ENCODE measurements at regions not wholly inside any gene's neighbourhood (a gene's known extent, or its start where the extent isn't known, plus 50 kb on each side); places are given as distances from the start of the nearest gene placed in this dataset.

- peaks cover 6% of the 10 kb centered on the region for H3K4me1 ChIP-seq (ENCODE audit: low read length)
- no peaks in the 10 kb centered on the region for H3K9me3 ChIP-seq (ENCODE audit: low read length)
- no peak overlapping the region for H3K27ac ChIP-seq (ENCODE audit: low read length)
- no peaks in the 10 kb centered on the region for H3K79me2 ChIP-seq (ENCODE audit: low read length)
- no peak for DNase-seq
- no peak overlapping the region for H3K4me3 ChIP-seq (ENCODE audit: low read length)
- H2AFZ ChIP-seq (ENCODE audit: low read length), result no peak overlapping the region
- H3K9me2 ChIP-seq (replicated peaks; ENCODE audit: insufficient read depth, low read length), result no peaks in the 10 kb centered on the region
- H3K36me3 ChIP-seq (ENCODE audit: insufficient read depth, low read length), result no peaks in the 10 kb centered on the region
- H3K4me2 ChIP-seq (ENCODE audit: low read depth, low read length, poor library complexity, severe bottlenecking), result no peak overlapping the region
- H3K9ac ChIP-seq (ENCODE audit: low read length), result no peak overlapping the region
- H3K27me3 ChIP-seq (ENCODE audit: low read length), result no peaks in the 10 kb centered on the region
- no peaks in the 10 kb centered on the region for H4K20me1 ChIP-seq (ENCODE audit: insufficient read depth, low read depth, low read length)
These were observed 179.4 kb downstream of the ETS1 start for GRCh38 chr11:128407962-128408361.

DNA sequence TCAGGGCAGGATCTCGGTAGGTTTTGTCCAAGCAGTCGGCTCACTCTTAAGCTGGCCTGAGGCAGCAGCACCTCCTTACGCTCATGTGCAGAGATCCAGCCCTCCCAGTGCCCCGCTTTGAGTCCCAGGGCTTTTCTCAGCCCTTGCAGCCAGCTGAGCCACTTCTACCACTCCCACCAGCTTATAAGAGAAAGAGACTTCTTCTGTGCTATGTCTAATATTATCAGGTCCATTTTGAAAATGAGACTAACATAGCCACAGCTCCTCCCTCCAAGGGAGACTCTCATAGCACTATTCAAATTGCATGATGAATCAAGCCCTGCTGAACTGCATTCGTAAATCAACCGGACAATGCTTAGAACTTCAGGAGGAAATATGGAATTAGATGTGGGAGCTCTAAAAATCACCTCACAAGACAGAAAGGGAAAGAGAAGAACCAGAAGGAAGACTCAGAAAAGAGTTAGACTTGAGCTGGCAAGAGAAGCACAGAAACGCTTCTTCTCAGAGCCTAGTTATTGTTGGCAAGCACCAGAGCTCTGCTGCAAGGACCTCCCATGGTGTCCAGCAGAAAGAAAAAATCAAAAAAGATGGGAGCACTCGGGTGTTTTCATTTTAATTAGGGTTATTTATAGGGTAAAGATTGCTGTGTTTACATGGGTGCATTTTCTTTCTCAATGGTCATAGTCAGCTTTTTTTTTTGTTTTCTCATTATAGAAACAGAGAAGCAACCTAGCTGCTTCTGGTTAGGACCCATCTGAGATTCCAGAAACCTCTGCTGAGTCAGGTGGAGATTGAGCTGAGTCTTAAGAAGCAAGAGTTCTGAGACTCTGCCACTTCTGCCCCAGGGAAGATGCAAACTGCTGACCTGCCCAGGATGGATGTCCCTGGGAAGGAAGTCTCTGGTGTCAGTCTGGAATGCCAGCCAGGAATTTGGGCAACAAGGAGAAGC lies 181.4 kb downstream of the ETS1 start:
- Histone ChIP-seq H4K20me1 (ENCODE audit: insufficient read depth, low read depth, low read length) (no peaks in the 10 kb centered on the region), H3K79me2 (ENCODE audit: low read length) (no peaks in the 10 kb centered on the region), H3K36me3 (ENCODE audit: insufficient read depth, low read length) (no peaks in the 10 kb centered on the region), H3K9ac (ENCODE audit: low read length) (no peak overlapping the region), H3K27me3 (ENCODE audit: low read length) (no peaks in the 10 kb centered on the region), H3K4me3 (ENCODE audit: low read length) (no peak overlapping the region), H3K4me1 (ENCODE audit: low read length) (no peaks in the 10 kb centered on the region), H3K4me2 (ENCODE audit: low read depth, low read length, poor library complexity, severe bottlenecking) (no peak overlapping the region), H3K9me3 (ENCODE audit: low read length) (no peaks in the 10 kb centered on the region), H2AFZ (ENCODE audit: low read length) (no peak overlapping the region), H3K27ac (ENCODE audit: low read length) (no peak overlapping the region), H3K9me2 (replicated peaks; ENCODE audit: insufficient read depth, low read length) (no peaks in the 10 kb centered on the region)
- no peak for DNase-seq

GRCh38 chr11:128405112-128405511 lies 182.2 kb downstream of the ETS1 start:
- DNase-seq, result no peak
- Histone ChIP-seq H3K4me1 (ENCODE audit: low read length) (no peaks in the 10 kb centered on the region), H3K79me2 (ENCODE audit: low read length) (no peaks in the 10 kb centered on the region), H2AFZ (ENCODE audit: low read length) (no peak overlapping the region), H3K4me2 (ENCODE audit: low read depth, low read length, poor library complexity, severe bottlenecking) (no peak overlapping the region), H3K27me3 (ENCODE audit: low read length) (no peaks in the 10 kb centered on the region), H4K20me1 (ENCODE audit: insufficient read depth, low read depth, low read length) (no peaks in the 10 kb centered on the region), H3K9ac (ENCODE audit: low read length) (no peak overlapping the region), H3K9me2 (replicated peaks; ENCODE audit: insufficient read depth, low read length) (no peaks in the 10 kb centered on the region), H3K4me3 (ENCODE audit: low read length) (no peak overlapping the region), H3K27ac (ENCODE audit: low read length) (no peak overlapping the region), H3K9me3 (ENCODE audit: low read length) (no peaks in the 10 kb centered on the region), H3K36me3 (ENCODE audit: insufficient read depth, low read length) (no peaks in the 10 kb centered on the region)

- DNase-seq, result no peak
- Histone ChIP-seq H3K79me2 (ENCODE audit: low read length) (no peaks in the 10 kb centered on the region), H3K4me3 (ENCODE audit: low read length) (no peak overlapping the region), H3K4me2 (ENCODE audit: low read depth, low read length, poor library complexity, severe bottlenecking) (no peak overlapping the region), H3K9me2 (replicated peaks; ENCODE audit: insufficient read depth, low read length) (no peaks in the 10 kb centered on the region), H3K4me1 (ENCODE audit: low read length) (peaks cover 3% of the 10 kb centered on the region), H2AFZ (ENCODE audit: low read length) (no peak overlapping the region), H3K9me3 (ENCODE audit: low read length) (no peaks in the 10 kb centered on the region), H3K36me3 (ENCODE audit: insufficient read depth, low read length) (no peaks in the 10 kb centered on the region), H3K27me3 (ENCODE audit: low read length) (no peaks in the 10 kb centered on the region), H3K27ac (ENCODE audit: low read length) (no peak overlapping the region), H3K9ac (ENCODE audit: low read length) (no peak overlapping the region), H4K20me1 (ENCODE audit: insufficient read depth, low read depth, low read length) (no peaks in the 10 kb centered on the region)
These were observed 182.9 kb downstream of the ETS1 start for GRCh38 chr11:128404437-128404836.

GRCh38 chr11:128400382-128401203 lies 186.8 kb downstream of the ETS1 start:
- Histone ChIP-seq H3K27ac (ENCODE audit: low read length) (no peak overlapping the region), H3K79me2 (ENCODE audit: low read length) (no peaks in the 10 kb centered on the region), H3K9me2 (replicated peaks; ENCODE audit: insufficient read depth, low read length) (no peaks in the 10 kb centered on the region), H3K9ac (ENCODE audit: low read length) (no peak overlapping the region), H2AFZ (ENCODE audit: low read length) (no peak overlapping the region), H3K4me1 (ENCODE audit: low read length) (peaks cover 18% of the 10 kb centered on the region), H3K27me3 (ENCODE audit: low read length) (no peaks in the 10 kb centered on the region), H3K4me2 (ENCODE audit: low read depth, low read length, poor library complexity, severe bottlenecking) (no peak overlapping the region), H3K9me3 (ENCODE audit: low read length) (no peaks in the 10 kb centered on the region), H3K4me3 (ENCODE audit: low read length) (no peak overlapping the region), H3K36me3 (ENCODE audit: insufficient read depth, low read length) (no peaks in the 10 kb centered on the region), H4K20me1 (ENCODE audit: insufficient read depth, low read depth, low read length) (no peaks in the 10 kb centered on the region)
- no peak for DNase-seq

DNA sequence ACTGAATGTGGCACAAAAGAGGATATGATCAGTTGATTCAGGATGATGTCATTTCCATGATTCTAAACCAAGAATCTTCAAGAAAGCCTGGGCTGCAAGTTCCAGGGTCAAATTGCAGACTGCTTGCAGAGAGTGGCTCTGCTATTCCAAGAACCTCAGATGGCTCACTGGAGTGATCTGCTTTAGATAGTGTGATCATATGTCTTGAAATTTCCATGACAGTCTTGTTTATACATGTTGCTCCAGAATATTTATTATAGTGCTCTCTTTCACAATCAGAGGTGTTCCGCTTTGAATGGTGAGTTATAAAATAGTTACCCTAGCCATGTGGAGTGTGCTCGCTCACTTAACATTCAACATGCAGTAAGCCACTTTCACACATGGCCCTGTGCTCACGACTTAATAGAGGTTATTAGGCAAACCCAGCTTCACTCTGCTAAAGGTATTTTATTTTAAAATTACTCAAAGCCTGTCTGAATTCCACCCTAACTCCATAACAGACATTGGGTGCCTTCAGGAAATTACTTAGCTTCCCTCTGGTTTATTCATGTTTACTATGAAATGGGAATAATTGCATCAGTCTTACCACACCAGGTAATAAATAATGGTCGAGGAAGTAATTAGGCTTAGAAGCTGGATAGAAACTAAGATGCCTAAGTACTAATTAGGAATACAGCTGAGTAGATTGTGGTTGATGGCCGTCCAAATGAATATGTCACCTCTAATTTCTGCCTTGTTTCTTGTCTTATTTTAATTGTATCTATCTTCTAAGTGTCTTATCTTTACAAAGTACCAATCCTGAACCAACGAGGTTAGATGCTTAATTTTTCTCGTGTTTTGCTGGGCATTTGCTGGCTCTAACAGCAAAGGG lies 187.9 kb downstream of the ETS1 start:
- H3K27me3 ChIP-seq (ENCODE audit: low read length), result no peaks in the 10 kb centered on the region
- no peak overlapping the region for H2AFZ ChIP-seq (ENCODE audit: low read length)
- H3K4me1 ChIP-seq (ENCODE audit: low read length), result peaks cover 18% of the 10 kb centered on the region
- H3K9me2 ChIP-seq (replicated peaks; ENCODE audit: insufficient read depth, low read length), result no peaks in the 10 kb centered on the region
- DNase-seq, result peak; percentile 57
- H3K79me2 ChIP-seq (ENCODE audit: low read length), result no peaks in the 10 kb centered on the region
- no peaks in the 10 kb centered on the region for H3K9me3 ChIP-seq (ENCODE audit: low read length)
- no peaks in the 10 kb centered on the region for H3K36me3 ChIP-seq (ENCODE audit: insufficient read depth, low read length)
- H3K4me2 ChIP-seq (ENCODE audit: low read depth, low read length, poor library complexity, severe bottlenecking), result peak overlapping the region; percentile 49
- no peak overlapping the region for H3K9ac ChIP-seq (ENCODE audit: low read length)
- H4K20me1 ChIP-seq (ENCODE audit: insufficient read depth, low read depth, low read length), result no peaks in the 10 kb centered on the region
- 0 out of 2 replicates have a peak overlapping the region, but pooled peaks have one; percentile 25 for H3K4me3 ChIP-seq (ENCODE audit: low read length)
- 0 out of 2 replicates have a peak overlapping the region, but pooled peaks have one; percentile 40 for H3K27ac ChIP-seq (ENCODE audit: low read length)

DNA sequence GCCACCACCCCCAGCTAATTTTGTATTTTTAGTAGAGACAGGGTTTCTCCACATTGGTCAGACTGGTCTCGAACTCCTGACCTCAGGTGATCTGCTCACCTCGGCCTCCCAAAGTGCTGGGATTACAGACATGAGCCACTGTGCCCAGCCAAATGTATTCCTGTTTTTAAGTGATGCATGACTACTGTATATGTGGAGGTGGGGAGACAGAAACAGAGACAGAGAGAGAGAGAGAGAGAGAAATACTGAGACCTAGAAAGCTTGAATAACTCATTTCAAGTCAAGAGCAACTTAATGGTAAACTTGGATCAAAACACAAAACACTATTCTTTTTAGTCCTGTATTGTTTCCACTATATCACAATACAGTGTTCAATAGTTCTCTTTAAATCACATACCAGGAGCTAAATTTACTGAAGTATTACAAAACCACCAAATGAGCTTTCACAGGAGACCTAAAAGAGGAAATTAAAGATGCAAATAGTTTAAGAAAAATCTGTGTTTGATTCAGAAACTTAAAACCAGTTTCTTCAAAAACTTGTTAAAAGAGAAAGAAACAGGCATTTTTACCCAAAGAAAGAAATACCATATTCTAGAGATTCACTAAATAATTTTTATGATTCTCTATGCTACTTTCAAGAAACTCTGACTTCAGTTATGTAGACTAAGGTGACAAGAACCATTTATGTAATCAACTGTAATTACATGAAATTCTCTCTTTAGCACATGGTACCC lies 188.7 kb downstream of the ETS1 start:
- Histone ChIP-seq H3K4me1 (ENCODE audit: low read length) (peaks cover 18% of the 10 kb centered on the region), H3K27ac (ENCODE audit: low read length) (0 out of 2 replicates have a peak overlapping the region, but pooled peaks have one; percentile 40), H3K79me2 (ENCODE audit: low read length) (no peaks in the 10 kb centered on the region), H3K9ac (ENCODE audit: low read length) (no peak overlapping the region), H3K4me2 (ENCODE audit: low read depth, low read length, poor library complexity, severe bottlenecking) (peak overlapping the region; percentile 49), H3K27me3 (ENCODE audit: low read length) (no peaks in the 10 kb centered on the region), H4K20me1 (ENCODE audit: insufficient read depth, low read depth, low read length) (no peaks in the 10 kb centered on the region), H3K36me3 (ENCODE audit: insufficient read depth, low read length) (no peaks in the 10 kb centered on the region), H2AFZ (ENCODE audit: low read length) (no peak overlapping the region), H3K9me2 (replicated peaks; ENCODE audit: insufficient read depth, low read length) (no peaks in the 10 kb centered on the region), H3K4me3 (ENCODE audit: low read length) (0 out of 2 replicates have a peak overlapping the region, but pooled peaks have one; percentile 25), H3K9me3 (ENCODE audit: low read length) (no peaks in the 10 kb centered on the region)
- peak; percentile 59 for DNase-seq

Data from Karpas-422 (cell line).